T-helper 2 cell treated with Interferon-gamma antibody and Interleukin-4, amounts not matched to agents 100 ng/mL and 5 ng/mL, for 36 hours (primary cell): ENCODE measurements at regions not wholly inside any gene's neighbourhood (a gene's known extent, or its start where the extent isn't known, plus 50 kb on each side); places are given as distances from the start of the nearest gene placed in this dataset.

Experiments
- intact Hi-C: fragments of 100-400 bp; cut with micrococcal nuclease; formaldehyde crosslinking; loops from one replicate; pipeline ENCODE4 v1.15.1; 2023

DNA sequence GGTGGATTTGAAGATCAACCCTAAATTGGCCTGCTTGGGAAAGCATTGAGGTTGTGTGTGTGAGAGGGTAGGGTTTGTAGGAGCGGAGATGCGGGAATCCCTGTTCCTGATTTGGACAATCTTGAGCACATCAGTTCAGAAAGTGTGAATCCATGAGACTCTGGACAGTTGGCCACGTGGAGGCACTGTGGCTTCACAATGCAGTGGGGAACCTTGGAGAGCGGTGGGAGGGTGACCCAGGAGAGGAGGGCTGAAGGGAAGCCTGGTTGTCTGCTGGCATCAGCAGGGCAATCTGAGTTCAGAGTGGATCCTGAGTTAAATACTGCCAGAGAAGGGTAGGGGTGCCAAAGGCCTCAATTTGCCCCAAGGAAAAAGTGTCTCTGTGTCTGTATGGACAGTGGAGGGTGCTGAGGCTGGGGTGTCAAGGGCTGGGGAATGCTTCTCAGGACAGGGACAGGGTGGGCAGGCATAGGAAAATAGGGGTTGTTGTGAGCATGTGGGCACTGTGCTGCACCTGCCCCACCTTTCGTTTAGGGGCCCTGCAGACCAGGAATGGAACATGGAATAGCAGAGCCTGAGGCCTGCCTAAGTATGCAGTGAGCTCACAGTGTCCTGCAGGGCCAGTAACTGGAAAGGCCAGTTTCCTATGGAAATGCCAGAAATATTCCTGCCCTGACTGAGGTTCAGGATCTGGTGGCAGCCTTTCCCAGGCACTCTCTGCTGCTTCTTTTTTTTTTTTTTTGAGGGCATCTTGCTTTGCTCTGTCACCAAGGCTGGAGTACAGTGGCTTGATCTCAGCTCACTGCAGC, 162.9 kb upstream of the PRSS58 start:
- intact Hi-C loops: no loop called here

DNA sequence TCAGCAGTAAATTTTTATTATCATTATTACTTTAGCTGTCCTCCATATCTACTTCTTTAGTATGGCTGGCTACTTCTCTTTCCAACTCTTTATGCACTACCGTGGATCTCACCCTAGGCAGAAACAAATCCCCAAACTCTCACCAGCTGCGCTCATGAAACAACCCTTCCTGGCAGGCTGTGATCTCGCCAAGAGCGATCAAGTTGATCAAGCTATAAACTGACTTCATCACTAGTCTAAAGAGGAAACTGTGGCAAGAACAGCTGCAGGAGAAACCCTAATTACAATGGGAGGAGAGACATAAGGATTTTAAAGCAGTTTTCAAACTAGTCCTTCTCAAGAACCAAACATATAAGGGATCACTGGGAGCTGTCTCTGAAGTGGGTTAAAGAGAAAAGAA, 160.5 kb upstream of the PRSS58 start:
- intact Hi-C loops: no loop called here

DNA sequence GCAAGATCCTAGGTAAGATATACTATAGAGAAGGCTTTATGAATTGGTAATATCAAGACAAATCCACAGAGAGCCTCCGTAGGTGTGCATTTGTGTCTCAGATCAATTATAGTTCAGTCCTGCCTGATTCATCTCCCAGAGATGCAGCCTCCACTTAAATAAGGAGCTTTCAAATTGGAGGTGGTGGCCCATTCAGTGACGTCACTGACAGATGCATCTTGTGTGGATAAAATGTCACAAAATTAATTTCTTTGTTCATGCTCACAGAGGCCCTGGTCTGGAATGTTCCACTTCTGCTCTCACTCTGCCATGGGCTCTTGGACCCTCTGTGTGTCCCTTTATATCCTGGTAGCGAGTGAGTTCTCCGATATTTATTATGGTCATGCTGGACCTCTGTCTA, 157.1 kb upstream of the PRSS58 start:
- intact Hi-C loops: no loop called here

DNA sequence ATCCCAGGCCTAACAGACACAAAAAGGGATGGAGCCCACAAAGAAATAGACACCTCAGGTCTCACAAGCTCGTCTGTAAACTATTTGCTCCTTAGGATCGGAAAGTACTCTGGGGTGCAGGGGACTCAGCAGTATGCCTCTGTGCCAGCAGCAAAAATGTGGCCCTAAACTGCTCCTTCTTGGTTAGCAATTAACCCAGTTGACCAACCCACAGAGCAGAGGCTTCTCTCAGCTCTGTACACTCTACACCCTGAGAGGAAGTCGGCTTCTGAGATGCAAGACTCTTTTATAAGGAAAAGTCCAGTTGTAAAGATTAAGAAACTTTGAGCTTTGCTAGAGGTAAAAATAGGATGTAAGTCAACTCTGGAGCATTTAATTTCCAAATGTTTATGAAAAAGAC, 156.3 kb upstream of the PRSS58 start:
- intact Hi-C loops: no loop called here

DNA sequence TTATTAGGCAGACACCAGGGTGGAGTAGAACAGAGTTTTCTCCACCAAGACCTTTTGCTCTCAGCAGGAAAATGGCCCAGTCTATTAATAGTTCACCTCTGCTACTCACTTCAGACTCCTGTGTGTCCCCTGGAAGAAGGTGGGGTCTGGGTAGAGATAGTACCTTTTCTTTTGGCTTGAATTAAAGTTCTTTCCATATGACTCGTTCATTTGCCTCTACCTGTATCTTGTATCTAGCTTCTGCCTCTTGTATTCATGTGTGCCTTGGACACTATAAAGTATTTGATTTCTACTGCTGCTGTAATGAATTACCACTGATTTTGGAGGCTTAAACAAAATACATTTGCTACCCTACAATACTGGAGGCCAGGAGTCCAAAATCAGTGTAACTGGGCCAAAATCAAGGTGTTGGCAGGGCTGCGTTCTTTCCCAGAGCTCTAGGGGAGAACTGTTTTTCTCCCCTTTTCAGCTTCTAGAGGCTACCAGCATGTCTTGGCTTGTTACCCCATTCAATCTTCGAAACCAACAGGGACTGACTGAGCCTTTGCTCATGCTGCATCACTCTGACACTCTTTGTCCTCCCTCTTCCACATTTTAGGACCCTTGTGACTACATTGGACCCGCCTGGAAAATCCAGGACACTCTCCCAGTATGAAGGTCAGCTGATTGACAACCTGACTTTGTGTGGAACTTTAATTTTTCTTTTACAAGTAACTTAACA, 155.6 kb upstream of the PRSS58 start:
- intact Hi-C loops: no loop called here

DNA sequence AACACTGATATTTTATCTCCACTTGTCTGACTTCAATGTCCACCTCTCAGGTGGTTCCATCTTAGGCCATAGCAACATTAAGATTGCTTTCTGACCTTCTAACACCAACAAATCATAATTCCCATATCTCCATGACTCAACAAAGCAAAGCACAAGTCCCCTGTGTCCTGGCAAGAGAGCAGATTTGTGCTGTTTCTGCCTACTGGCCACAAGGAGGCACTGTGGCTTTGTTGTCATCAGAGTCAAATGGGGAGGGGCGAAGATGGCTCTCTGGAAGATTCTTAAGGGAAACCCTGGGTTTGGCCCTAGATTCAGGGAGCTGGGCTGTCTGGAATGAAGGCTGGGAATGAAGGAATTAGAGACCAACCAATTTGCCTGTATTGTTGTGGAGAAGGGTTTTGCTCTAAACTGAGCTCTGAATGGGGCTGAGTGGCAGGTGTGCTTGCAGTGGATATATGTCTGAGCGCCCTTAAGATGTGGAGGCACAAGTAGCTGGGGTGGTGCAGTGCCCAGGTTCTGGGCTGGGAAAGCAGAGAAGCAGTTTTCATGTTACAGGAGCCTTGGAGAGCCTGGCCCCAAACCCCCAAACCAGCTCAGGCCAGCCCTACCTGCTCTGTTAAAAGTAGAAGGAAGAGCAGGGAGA, 154.8 kb upstream of the PRSS58 start:
- intact Hi-C loops: no loop called here

DNA sequence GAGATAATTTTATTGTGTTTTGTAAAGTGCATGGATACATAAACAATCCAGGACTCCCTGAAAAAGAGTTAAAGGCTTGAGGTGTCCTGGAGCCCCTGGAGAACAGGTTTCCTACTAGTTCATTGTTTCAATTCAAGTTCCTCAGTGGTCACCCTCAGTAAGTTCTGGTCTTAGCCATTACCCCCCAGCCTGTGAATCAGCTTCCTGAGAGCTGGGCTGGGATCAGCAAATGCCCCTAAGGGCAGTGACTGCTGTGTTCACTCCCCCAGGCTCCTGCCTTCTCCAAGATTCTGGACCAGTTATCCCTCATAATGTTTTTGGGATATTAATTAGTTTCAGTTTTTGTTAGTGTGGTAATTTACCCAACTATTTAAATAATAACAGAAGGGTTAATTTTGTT, 151.6 kb upstream of the PRSS58 start:
- intact Hi-C loops: no loop called here

DNA sequence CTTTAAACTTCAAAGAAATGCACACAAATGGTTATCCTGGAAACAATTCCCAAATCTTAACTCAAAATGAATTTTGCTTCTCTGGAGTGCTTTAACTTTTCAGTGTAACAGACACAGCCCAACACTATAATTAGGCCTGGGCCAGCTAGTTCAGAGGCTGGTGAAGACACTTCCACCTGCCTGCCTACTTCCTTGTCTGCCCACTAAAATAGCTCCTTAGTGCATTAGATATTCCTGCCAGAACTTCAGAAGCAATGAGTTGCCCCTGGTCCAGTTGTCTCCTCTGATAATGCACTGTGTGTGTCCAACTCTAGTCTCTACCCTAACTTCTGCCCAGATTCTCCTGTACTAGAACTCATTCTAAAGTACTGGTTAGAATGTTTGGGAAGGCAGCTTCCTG, 150.9 kb upstream of the PRSS58 start:
- intact Hi-C loops: no loop called here

DNA sequence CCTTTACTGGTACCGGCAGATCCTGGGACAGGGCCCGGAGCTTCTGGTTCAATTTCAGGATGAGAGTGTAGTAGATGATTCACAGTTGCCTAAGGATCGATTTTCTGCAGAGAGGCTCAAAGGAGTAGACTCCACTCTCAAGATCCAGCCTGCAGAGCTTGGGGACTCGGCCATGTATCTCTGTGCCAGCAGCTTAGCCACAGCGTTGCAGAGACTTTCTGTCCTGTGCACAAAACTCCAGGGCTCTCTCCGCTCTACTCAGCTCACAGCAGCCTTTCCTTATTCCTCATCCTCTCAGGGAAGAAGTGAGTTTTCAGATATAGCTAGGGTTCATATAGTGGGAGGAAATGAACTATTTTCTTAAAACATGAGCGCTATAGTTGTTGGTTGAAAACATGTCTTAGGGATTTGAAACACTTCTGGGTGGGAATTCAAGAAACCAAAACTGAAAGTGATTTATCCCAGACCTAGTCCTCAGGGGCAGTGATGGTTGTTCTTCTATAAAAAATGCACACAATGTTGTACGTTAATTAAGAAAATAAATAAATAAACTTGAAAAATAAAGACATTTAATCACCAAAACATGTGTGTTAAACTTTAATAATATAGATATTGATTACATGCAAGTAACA, 150.2 kb upstream of the PRSS58 start:
- intact Hi-C loops: no loop called here

DNA sequence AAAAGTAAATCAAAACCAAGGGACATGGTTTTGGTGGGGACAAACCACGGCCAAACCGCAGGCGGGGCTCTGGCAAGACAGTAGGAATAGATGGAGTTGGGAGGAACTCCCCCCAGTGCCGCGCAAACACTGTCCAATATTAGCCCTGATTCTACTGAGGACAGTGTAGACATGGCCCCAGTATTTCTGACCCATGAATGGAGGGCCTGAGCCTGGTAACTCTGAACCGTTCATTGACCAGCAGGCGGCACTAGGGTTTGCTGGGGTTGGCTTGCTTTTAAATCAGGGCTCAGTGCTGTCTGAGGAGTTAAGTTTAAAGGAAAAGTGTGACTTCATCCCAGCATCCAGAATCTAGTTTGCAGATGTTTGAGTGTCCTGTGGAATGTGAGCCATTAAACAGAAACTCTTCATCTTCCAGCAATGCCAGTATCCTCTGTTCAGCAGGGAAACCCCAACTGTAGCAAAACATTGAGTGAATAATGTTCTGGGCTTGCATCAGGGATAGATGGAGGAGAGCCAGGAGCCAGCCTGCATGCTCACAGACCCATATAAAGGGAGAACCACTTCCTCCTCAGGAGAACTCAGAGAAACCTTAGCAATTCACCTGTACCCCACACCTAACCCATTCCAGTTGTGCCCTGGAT, 147.4 kb upstream of the PRSS58 start:
- intact Hi-C loops: no loop called here

DNA sequence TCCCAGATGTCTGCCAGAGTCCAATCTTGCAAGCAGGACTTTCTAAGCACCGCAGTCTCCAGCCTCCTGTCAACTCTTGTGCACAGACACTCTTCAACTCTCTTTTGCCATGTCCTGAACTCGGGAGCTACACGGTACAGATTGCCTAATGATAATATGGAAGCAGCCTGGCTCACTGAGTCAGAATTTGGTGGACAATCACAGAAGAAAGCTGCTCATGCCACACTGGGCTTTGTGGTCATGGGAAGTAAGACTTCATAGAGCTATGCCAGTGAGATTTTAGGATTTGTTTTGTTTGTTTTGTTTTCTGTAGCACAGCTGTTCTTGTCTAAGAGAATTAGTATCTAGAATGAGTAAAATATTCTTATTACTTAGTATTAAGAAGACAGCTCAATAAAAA, 144.1 kb upstream of the PRSS58 start:
- intact Hi-C loops: no loop called here

DNA sequence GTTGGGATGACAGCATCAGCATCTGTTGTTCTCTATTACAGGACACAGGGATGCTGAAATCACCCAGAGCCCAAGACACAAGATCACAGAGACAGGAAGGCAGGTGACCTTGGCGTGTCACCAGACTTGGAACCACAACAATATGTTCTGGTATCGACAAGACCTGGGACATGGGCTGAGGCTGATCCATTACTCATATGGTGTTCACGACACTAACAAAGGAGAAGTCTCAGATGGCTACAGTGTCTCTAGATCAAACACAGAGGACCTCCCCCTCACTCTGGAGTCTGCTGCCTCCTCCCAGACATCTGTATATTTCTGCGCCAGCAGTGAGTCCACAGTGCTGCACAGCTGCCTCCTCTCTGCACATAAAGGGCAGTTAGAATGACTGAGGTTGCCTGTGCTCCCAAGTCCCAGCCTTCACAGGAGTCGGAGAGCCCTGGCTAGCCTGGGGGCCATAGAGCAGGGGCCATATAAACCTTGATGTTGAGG, 142.2 kb upstream of the PRSS58 start:
- intact Hi-C loops: no loop called here

DNA sequence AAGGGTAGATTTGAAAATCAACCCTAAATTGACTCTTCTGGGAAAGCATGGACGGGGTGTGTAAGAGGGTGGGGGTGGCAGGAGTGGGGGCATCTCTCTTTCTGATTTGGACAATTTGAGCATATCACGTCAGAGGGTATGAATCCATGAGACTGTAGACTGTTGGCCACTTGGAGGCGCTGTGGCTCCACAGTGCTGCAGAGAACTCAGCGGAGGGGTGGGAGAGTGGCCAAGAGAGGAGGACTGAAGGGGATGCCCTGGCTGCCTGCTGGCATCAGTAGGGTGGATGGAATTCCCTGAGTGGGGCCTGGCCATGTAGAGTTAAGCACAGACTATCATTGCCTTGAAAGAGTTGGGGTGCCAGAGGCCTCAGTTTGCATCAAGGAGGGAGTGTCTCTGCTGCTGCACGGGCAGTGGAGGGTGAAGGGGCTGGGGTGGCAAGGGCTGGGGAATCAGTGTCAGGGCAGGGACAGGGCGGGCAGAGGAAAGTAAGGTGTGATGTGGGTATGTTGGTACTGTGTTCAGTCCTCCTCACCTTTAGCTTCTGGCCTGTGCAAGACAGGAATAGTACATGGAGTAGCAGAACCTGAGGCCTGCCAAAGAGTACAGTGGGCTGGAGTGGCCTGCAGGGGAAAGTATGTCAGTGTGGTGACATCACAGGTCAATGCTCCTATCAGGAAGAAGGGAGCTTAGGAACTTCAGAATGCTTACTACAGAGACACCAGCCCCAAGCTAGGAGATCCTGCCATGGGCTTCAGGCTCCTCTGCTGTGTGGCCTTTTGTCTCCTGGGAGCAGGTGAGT, 133.5 kb upstream of the PRSS58 start:
- intact Hi-C loops: loop anchor here (1.0 kb wide), 1 partner anchor 420 kb away; no protein-coding TSS in a partner anchor

DNA sequence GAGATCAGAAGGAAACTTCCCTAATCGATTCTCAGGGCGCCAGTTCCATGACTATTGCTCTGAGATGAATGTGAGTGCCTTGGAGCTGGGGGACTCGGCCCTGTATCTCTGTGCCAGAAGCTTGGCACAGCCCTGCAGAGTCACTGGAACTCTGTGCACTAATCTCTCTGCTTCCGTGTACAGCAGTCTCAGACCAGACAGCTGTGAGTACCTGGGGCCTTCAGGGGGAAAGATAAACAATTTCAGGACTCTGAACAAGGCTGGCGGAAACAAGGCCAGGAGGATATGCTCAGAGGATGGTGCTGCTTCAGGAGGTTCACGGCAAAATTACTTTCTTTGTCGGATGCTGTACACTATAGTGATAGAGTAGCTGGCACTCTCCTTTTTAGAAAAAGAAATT, 131.7 kb upstream of the PRSS58 start:
- intact Hi-C loops: loop anchor here (10.0 kb wide), 1 partner anchor 615 kb away; no protein-coding TSS in a partner anchor

DNA sequence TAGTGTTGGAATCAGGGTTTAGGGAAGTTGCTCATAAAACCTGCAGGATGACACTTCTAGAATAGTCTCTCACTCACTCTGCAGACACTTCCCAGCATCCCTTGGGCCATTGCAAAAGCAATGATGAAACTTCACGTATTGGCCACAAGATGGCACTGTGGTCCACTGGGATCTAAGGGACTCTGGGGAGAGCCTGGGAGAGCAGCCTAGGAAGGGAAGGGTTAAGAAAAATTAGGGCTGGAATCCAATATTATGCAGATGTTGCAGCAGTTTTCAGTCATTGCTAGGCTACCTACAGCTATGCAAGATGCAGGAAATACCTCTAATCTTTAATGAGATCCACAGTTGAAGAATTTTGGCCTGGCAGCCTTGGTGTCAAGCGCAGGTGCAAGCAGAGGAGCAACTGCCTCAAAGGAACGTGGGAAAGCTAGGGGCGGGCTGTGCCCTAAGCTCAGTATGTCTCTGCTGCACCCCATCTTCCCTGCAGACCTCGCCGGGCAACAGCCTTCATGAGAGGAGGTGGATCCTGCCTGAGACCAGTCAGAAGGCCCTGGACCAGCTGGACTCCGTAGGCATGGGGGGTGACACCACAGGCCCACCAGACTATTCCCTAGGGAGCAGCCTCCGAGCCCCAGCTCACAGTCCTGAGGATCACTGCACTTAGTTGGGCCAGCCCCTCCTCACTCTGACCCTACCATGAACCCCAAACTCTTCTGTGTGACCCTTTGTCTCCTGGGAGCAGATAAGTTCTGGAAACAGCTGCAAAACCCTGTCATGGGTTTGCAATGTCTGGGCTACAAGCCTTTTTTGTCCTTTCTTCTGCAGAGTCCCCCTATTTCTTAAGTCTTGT, 127.9 kb upstream of the PRSS58 start:
- intact Hi-C loops: loop anchor here (10.0 kb wide), 1 partner anchor 619 kb away; no protein-coding TSS in a partner anchor

DNA sequence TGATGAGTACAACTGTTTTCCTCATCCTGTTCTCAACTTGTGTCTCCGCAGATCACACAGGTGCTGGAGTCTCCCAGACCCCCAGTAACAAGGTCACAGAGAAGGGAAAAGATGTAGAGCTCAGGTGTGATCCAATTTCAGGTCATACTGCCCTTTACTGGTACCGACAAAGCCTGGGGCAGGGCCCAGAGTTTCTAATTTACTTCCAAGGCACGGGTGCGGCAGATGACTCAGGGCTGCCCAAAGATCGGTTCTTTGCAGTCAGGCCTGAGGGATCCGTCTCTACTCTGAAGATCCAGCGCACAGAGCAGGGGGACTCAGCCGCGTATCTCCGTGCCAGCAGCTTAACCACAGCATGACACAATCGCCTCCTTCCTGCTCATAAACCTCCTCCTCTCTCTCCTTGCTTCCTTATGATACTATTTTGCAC, 126.7 kb upstream of the PRSS58 start:
- intact Hi-C loops: loop anchor here (1.0 to 10.0 kb wide), 2 partner anchors 26 to 620 kb away; no protein-coding TSS in a partner anchor

DNA sequence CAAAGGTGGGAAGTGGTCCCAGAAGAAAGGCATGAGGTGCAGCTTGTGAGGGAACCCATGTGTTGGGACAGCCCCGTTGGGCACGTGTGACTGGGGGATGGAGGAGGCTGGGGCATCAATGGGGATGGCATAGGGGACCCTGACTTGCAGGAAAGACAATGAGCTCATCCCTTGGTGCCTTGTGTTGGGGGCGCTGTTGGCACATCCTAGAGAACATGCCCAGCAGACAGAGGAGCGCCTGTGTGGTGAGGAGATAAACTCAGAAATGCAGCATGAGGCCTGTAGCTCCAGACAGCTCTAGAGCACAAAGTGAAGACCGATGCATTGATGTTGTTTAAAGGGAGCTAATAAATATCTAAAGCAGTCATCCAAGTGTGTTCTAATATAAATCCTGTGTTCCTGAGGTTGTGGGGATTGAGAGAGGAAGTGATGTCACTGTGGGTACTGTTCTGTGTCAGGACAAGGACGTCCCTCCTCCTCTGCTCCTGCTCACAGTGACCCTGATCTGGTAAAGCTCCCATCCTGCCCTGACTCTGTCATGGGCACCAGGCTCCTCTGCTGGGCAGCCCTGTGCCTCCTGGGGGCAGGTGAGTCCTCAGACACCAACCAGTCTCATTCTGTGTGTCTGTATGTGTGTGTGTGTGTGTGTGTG, 126.1 kb upstream of the PRSS58 start:
- intact Hi-C loops: loop anchor here (1.0 to 10.0 kb wide), 2 partner anchors 26 to 621 kb away; no protein-coding TSS in a partner anchor

DNA sequence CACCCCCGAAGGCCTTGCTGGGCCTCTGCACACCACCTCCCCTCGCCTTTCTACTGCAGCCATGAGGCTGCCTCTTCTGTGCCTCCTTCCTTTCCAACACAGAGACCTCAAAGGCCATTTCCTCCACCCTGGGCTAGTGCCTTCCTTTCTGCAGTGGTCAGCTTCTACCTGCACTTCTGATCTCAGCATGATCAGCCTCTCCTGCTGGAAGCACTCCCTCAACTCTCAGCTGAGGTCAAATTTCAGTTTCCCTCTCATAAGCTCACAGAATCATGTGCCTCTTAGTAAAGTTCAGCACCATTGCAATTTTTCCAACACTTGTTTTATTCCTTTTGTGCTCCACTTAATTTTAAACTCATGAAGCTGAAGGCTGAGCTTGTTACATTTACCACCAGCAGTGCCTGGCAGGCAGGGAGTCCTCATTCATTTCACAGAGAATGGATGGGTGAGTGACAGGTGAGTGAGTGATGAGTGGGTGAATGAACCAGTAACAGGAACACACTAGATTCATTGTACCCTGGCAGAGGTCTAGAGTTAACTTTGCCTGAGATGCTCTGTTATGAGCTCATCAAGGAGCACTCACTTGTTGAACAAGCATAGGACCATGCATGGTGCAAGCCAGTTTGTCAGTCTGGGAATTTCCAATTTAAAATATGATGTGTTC, 124.0 kb upstream of the PRSS58 start:
- intact Hi-C loops: loop anchor here (10.0 kb wide), 1 partner anchor 623 kb away; no protein-coding TSS in a partner anchor
